ENCODE measurements at regions not wholly inside any gene's neighbourhood (a gene's known extent, or its start where the extent isn't known, plus 50 kb on each side); places are given as distances from the start of the nearest gene placed in this dataset.

DNA sequence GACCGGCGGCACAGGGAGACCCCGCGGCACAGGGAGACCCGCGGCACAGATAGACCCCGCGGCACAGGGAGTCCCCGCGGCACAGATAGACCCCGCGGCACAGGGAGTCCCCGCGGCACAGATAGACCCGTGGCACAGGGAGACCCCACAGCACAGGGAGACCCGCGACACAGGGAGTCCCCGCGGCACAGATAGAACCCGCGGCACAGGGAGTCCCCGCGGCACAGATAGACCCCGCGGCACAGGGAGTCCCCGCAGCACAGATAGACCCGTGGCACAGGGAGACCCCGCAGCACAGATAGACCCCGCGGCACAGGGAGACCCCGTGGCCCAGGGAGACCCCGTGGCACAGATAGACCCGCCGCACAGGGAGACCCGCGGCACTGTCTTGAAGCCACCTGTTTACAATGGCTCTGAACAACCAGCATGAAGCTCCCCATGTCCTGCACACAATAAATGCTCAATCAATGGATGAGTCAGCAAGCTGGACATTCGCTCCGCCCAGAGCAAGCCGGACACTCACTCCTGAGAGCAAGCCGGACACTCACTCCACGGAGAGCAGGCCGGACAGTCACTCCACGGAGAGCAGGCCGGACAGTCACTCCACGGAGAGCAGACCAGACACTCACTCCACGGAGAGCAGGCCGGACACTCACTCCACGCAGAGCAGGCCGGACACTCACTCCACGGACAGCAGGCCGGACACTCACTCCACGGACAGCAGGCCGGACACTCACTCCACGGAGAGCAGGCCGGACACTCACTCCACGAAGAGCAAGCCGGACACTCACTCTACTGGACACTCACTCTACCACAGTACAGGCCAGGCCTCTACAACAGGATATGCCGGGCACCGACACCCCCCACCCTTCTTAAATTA lies 121.9 kb downstream of the RFLNA start:
- Mint-ChIP-seq H3K4me3 (no peak overlapping the region), H3K27ac (no peak overlapping the region), H3K9me3 (no peaks in the 10 kb centered on the region), H3K27me3 (no peaks in the 10 kb centered on the region), H3K36me3 (ENCODE audit: low read depth) (peaks cover 85% of the 10 kb centered on the region), H3K4me1 (no peaks in the 10 kb centered on the region)
- CTCF ChIA-PET, result no interaction called here
- POLR2A ChIA-PET, result no interaction called here
- intact Hi-C loops (cut with micrococcal nuclease), result no loop called here
- no peak for ATAC-seq (ENCODE audit: low read depth)
- DNase-seq, result no peak
- TF ChIP-seq, protein P1, sequence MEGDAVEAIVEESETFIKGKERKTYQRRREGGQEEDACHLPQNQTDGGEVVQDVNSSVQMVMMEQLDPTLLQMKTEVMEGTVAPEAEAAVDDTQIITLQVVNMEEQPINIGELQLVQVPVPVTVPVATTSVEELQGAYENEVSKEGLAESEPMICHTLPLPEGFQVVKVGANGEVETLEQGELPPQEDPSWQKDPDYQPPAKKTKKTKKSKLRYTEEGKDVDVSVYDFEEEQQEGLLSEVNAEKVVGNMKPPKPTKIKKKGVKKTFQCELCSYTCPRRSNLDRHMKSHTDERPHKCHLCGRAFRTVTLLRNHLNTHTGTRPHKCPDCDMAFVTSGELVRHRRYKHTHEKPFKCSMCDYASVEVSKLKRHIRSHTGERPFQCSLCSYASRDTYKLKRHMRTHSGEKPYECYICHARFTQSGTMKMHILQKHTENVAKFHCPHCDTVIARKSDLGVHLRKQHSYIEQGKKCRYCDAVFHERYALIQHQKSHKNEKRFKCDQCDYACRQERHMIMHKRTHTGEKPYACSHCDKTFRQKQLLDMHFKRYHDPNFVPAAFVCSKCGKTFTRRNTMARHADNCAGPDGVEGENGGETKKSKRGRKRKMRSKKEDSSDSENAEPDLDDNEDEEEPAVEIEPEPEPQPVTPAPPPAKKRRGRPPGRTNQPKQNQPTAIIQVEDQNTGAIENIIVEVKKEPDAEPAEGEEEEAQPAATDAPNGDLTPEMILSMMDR (IDR thresholded peaks at IDR 0.05), result no peak

DNA sequence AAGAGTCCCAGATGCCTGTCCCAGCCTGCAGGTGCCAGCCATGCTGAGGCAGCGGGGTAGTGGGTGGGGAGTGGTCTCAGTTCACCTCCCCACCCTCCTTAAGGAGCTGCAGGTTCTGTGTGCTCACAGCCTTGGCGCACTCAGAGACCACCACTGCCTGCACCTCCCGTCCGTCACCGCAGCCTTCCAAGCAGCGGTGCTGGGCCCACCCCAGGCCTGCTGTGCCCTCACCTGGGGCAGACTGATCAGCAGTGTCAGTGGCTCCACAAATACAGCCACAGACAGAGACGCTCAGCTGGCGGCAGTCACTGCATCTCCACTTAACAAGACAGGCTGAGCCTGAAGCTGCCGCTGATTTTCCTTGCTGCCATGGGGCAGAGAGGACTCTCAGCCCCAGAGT lies 120.2 kb downstream of the RFLNA start:
- ChIA-PET CTCF (no interaction called here), POLR2A (no interaction called here)
- no peak overlapping the region for H3K4me3 Mint-ChIP-seq
- H3K36me3 Mint-ChIP-seq (ENCODE audit: low read depth), result peaks cover 80% of the 10 kb centered on the region
- no peaks in the 10 kb centered on the region for H3K4me1 Mint-ChIP-seq
- no peak for ATAC-seq (ENCODE audit: low read depth)
- intact Hi-C loops (cut with micrococcal nuclease), result no loop called here
- H3K9me3 Mint-ChIP-seq, result no peaks in the 10 kb centered on the region
- H3K27me3 Mint-ChIP-seq, result no peaks in the 10 kb centered on the region
- H3K27ac Mint-ChIP-seq, result no peak overlapping the region
- TF ChIP-seq, protein P1 (IDR thresholded peaks at IDR 0.05), result no peak
- DNase-seq, result no peak

DNA sequence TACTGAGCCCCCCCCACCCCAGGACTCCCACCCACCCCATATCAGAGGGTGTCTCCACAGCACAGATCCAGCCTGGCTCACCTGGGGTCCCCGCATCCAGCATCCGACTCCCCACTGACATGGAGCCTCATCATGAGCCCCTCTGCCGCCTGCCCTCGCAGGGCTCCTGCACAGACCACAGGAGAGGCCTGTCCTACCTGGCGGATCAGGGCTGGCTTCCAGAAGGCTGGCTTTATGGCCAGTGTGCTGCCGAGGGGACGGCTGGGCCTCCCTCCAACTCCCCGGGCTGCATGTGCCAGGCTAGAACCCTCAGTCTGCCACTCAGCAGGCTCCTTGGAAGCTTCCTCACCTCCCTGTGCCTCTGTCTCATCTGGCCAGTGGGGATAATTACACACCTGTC lies 119.0 kb downstream of the RFLNA start:
- POLR2A ChIA-PET, result no interaction called here

DNA sequence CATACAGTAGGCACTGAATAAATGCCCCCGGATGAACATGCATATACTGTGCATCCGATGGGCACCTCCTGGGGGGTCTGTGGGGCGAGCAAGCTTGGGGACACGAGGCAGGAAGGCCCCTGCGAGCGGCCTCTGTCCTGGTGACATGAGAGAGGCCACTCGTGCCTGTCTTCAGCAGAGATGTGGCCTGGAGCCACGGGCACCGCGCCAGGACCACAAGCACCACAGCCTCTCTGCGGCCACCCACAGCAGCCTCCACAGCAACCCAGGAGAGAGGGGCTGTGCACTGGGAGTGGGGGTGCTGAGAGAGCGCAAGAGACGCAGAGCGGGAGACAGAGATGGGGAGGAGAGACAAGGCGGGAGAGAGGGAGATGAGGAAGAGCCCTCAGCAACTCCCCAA lies 118.5 kb downstream of the RFLNA start:
- ChIA-PET CTCF (no interaction called here), POLR2A (no interaction called here)
- Mint-ChIP-seq H3K27ac (no peak overlapping the region), H3K4me1 (no peaks in the 10 kb centered on the region), H3K27me3 (no peaks in the 10 kb centered on the region), H3K36me3 (ENCODE audit: low read depth) (peaks cover 74% of the 10 kb centered on the region), H3K9me3 (no peaks in the 10 kb centered on the region), H3K4me3 (no peak overlapping the region)
- DNase-seq (no peak), ATAC-seq (ENCODE audit: low read depth) (no peak)
- intact Hi-C loops (cut with micrococcal nuclease), result no loop called here
- TF ChIP-seq, protein P1 (IDR thresholded peaks at IDR 0.05), result no peak

More for the DNA sequence above, 119.0 kb downstream of the RFLNA start:
- intact Hi-C loops (cut with micrococcal nuclease), result no loop called here
- DNase-seq (no peak), ATAC-seq (ENCODE audit: low read depth) (no peak)
- Mint-ChIP-seq H3K4me3 (no peak overlapping the region), H3K4me1 (no peaks in the 10 kb centered on the region), H3K36me3 (ENCODE audit: low read depth) (peaks cover 79% of the 10 kb centered on the region), H3K27ac (no peak overlapping the region), H3K27me3 (no peaks in the 10 kb centered on the region), H3K9me3 (no peaks in the 10 kb centered on the region)
- TF ChIP-seq, protein P1 (IDR thresholded peaks at IDR 0.05), result no peak
- CTCF ChIA-PET, result no interaction called here

DNA sequence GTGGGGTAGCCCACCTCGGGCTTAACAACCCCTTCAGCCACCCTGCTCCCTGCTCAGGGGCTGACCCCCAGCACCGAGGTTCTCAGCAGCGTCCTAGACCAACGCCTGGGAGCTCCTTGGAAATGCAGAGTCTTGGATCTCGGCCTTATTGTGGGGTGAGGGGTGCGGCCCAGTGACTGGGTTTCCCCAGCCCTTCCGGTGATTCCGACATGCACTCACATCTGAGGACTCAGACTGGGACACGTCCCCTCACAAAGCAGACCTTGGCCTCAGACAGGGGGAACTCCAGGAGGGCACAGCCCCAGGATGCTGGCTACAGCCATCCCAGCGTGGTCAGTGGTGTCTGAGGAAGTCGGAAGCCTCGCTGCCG lies 117.7 kb downstream of the RFLNA start:
- TF ChIP-seq, protein P1 (IDR thresholded peaks at IDR 0.05), result no peak
- ATAC-seq (ENCODE audit: low read depth) (no peak), DNase-seq (no peak)
- Mint-ChIP-seq H3K27ac (no peak overlapping the region), H3K4me3 (no peak overlapping the region), H3K36me3 (ENCODE audit: low read depth) (peaks cover 66% of the 10 kb centered on the region), H3K9me3 (no peaks in the 10 kb centered on the region), H3K4me1 (no peaks in the 10 kb centered on the region), H3K27me3 (no peaks in the 10 kb centered on the region)
- CTCF ChIA-PET, result no interaction called here
- intact Hi-C loops (cut with micrococcal nuclease), result no loop called here
- POLR2A ChIA-PET, result no interaction called here

Measured in activated B cell treated with CpG ODN at 0.5 μM for 24 hours (primary cell).